Neural cell (in vitro differentiated cells): ENCODE measurements at regions not wholly inside any gene's neighbourhood (a gene's known extent, or its start where the extent isn't known, plus 50 kb on each side); places are given as distances from the start of the nearest gene placed in this dataset.

Source experiments
- CTCF ChIP-seq: fragments of 450-650 bp; IDR thresholded peaks from 2 replicates; pipeline ENCODE4 v1.5.1; 2014; ENCODE audit warnings: antibody characterized with exemption, mild to moderate bottlenecking, moderate library complexity; ENCODE audit not compliant: poor library complexity, severe bottlenecking
- EP300 ChIP-seq: fragments of 450-650 bp; conservative IDR thresholded peaks from 2 replicates; pipeline ENCODE4 v1.6.1; 2014; ENCODE audit warnings: antibody characterized with exemption, mild to moderate bottlenecking, moderate library complexity; ENCODE audit not compliant: poor library complexity, severe bottlenecking
- EZH2 ChIP-seq: fragments of 200-600, 300-800 bp; shearing (Covaris generic), sonication (generic); IDR thresholded peaks from 2 replicates; pipeline ENCODE4 v1.6.1; 2014; ENCODE audit warnings: antibody characterized with exemption, low read length, borderline replicate concordance, mild to moderate bottlenecking; ENCODE audit not compliant: insufficient read depth, poor library complexity, severe bottlenecking
- MXI1 ChIP-seq: fragments of 450-650 bp; conservative IDR thresholded peaks from 2 replicates; pipeline ENCODE4 v1.6.1; 2014; ENCODE audit warnings: antibody characterized with exemption, mild to moderate bottlenecking; ENCODE audit not compliant: poor library complexity, severe bottlenecking
- RAD21 ChIP-seq: fragments of 450-650 bp; conservative IDR thresholded peaks from 2 replicates; pipeline ENCODE4 v1.6.1; 2014; ENCODE audit warnings: antibody characterized with exemption, mild to moderate bottlenecking, moderate library complexity
- TF ChIP-seq, protein P1 (sequence below): IDR thresholded peaks from 2 replicates; pipeline ENCODE4 v1.6.1; 2012; ENCODE audit warnings: borderline replicate concordance

GRCh38 chr6:105789935-105790334 lies 296.2 kb upstream of the PRDM1 start:
- TF ChIP-seq RAD21, result no peak
- TF ChIP-seq EZH2, result no peak
- TF ChIP-seq CTCF, result no peak
- TF ChIP-seq, protein P1, sequence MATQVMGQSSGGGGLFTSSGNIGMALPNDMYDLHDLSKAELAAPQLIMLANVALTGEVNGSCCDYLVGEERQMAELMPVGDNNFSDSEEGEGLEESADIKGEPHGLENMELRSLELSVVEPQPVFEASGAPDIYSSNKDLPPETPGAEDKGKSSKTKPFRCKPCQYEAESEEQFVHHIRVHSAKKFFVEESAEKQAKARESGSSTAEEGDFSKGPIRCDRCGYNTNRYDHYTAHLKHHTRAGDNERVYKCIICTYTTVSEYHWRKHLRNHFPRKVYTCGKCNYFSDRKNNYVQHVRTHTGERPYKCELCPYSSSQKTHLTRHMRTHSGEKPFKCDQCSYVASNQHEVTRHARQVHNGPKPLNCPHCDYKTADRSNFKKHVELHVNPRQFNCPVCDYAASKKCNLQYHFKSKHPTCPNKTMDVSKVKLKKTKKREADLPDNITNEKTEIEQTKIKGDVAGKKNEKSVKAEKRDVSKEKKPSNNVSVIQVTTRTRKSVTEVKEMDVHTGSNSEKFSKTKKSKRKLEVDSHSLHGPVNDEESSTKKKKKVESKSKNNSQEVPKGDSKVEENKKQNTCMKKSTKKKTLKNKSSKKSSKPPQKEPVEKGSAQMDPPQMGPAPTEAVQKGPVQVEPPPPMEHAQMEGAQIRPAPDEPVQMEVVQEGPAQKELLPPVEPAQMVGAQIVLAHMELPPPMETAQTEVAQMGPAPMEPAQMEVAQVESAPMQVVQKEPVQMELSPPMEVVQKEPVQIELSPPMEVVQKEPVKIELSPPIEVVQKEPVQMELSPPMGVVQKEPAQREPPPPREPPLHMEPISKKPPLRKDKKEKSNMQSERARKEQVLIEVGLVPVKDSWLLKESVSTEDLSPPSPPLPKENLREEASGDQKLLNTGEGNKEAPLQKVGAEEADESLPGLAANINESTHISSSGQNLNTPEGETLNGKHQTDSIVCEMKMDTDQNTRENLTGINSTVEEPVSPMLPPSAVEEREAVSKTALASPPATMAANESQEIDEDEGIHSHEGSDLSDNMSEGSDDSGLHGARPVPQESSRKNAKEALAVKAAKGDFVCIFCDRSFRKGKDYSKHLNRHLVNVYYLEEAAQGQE, result no peak
- no peak for TF ChIP-seq EP300
- no peak for TF ChIP-seq MXI1
